ENCODE measurements at regions not wholly inside any gene's neighbourhood (a gene's known extent, or its start where the extent isn't known, plus 50 kb on each side); places are given as distances from the start of the nearest gene placed in this dataset.
"Not testable (repeated sequence)": the region's sequence is repeated elsewhere in the genome, so short reads cannot be mapped to it uniquely, and the experiment has no call there.

DNA sequence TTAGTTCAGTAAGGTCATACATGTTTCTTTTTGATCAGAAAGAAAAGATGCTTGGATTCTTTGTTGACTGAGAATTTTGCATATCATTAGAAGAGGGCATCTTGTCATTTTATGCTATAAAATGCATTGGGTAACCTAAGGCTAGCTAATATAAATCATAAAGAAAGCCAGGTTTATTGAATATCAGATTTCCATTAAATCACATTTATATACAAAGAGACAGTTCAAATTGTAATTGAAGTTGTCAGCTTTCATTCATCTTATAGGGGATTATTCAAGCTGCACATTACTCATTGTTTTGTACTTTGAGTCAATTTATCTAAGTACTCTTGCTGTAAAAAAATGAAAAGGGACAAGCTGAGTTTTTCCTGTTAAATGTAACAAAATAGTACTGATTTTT lies 259.1 kb upstream of the CDH12 start:
- no peak overlapping the region for H3K4me3 Mint-ChIP-seq (ENCODE audit: unreplicated experiment)
- H3K27me3 Mint-ChIP-seq (ENCODE audit: unreplicated experiment) = peaks cover 15% of the 10 kb centered on the region
- no peaks in the 10 kb centered on the region for H3K36me3 Mint-ChIP-seq (ENCODE audit: unreplicated experiment)
- H3K27ac Mint-ChIP-seq (ENCODE audit: unreplicated experiment) = no peak overlapping the region
- no peaks in the 10 kb centered on the region for H3K9me3 Mint-ChIP-seq (ENCODE audit: unreplicated experiment)
- TF ChIP-seq, protein P1, sequence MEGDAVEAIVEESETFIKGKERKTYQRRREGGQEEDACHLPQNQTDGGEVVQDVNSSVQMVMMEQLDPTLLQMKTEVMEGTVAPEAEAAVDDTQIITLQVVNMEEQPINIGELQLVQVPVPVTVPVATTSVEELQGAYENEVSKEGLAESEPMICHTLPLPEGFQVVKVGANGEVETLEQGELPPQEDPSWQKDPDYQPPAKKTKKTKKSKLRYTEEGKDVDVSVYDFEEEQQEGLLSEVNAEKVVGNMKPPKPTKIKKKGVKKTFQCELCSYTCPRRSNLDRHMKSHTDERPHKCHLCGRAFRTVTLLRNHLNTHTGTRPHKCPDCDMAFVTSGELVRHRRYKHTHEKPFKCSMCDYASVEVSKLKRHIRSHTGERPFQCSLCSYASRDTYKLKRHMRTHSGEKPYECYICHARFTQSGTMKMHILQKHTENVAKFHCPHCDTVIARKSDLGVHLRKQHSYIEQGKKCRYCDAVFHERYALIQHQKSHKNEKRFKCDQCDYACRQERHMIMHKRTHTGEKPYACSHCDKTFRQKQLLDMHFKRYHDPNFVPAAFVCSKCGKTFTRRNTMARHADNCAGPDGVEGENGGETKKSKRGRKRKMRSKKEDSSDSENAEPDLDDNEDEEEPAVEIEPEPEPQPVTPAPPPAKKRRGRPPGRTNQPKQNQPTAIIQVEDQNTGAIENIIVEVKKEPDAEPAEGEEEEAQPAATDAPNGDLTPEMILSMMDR (IDR thresholded peaks at IDR 0.05) = no peak
- no peak for DNase-seq (ENCODE audit: extremely low spot score, unreplicated experiment)
- no peaks in the 10 kb centered on the region for H3K4me1 Mint-ChIP-seq (ENCODE audit: unreplicated experiment)

DNA sequence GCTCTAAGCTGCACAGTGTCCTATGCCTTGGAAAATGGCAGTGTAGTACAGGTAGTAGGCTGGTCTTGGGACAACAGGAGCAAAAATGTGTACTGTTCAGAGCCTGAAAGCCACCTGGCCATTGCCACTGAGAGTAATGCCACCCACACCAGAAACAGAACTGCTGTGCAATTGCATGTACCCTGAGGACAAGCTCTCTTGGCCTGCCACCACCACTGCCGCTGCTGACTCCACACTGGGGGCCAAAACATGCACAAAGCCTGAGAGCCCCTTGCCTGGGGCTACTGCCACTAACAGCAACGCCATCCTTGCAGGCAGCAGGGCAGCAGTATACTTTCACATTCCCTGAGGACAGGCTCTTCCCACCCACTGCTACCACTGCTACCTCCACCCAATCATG lies 251.9 kb upstream of the CDH12 start:
- Mint-ChIP-seq H3K4me3 (ENCODE audit: unreplicated experiment) (no peak overlapping the region), H3K27me3 (ENCODE audit: unreplicated experiment) (peaks cover 12% of the 10 kb centered on the region), H3K9me3 (ENCODE audit: unreplicated experiment) (peaks cover 9% of the 10 kb centered on the region), H3K36me3 (ENCODE audit: unreplicated experiment) (no peaks in the 10 kb centered on the region), H3K4me1 (ENCODE audit: unreplicated experiment) (no peaks in the 10 kb centered on the region), H3K27ac (ENCODE audit: unreplicated experiment) (no peak overlapping the region)
- DNase-seq (ENCODE audit: extremely low spot score, unreplicated experiment) = no peak
- TF ChIP-seq, protein P1 (IDR thresholded peaks at IDR 0.05) = no peak

DNA sequence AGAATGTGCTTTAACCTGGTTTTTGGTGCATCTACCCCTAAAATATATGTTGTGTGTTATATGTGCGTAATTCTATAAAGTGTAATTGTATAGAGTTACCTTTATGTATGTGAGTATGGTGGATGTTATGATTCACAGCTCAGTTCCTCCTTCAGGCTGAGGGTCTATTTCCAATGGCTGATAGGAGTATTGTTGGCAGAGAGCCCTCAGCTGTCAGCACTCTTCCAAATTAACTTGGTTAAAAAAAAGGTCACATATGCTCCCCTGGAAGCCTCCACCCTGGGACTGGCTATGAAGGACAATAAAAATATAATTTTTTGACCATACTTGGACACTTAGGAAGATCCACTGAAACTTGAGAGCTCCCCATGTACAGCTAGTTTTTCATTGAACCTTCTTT lies 250.4 kb upstream of the CDH12 start:
- no peak for DNase-seq (ENCODE audit: extremely low spot score, unreplicated experiment)
- Mint-ChIP-seq H3K27ac (ENCODE audit: unreplicated experiment) (no peak overlapping the region), H3K4me1 (ENCODE audit: unreplicated experiment) (no peaks in the 10 kb centered on the region), H3K9me3 (ENCODE audit: unreplicated experiment) (peaks cover 9% of the 10 kb centered on the region), H3K36me3 (ENCODE audit: unreplicated experiment) (no peaks in the 10 kb centered on the region), H3K27me3 (ENCODE audit: unreplicated experiment) (peaks cover 10% of the 10 kb centered on the region), H3K4me3 (ENCODE audit: unreplicated experiment) (no peak overlapping the region)
- TF ChIP-seq, protein P1 (IDR thresholded peaks at IDR 0.05) = no peak

DNA sequence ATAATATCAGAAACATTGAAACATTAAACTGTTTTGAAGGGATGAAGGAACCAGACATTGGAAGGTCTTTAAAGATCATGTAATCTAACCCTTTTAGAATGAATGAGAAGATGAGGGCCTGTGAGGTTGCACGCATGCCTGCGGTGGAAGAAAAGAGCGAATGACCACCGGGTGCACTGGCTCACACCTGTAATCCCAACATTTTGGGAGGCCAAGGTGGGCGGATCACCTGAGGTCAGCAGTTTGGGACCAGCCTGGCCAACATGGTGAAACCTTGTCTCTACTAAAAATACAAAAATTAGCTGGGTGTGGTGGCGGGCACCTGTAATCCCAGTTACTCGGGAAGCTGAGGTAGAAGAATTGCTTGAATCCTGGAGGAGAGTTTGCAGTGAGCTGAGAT lies 242.3 kb upstream of the CDH12 start:
- H3K27me3 Mint-ChIP-seq (ENCODE audit: unreplicated experiment); H3K9me3 Mint-ChIP-seq (ENCODE audit: unreplicated experiment); H3K27ac Mint-ChIP-seq (ENCODE audit: unreplicated experiment); H3K4me1 Mint-ChIP-seq (ENCODE audit: unreplicated experiment); H3K4me3 Mint-ChIP-seq (ENCODE audit: unreplicated experiment); H3K36me3 Mint-ChIP-seq (ENCODE audit: unreplicated experiment); DNase-seq (ENCODE audit: extremely low spot score, unreplicated experiment): not testable (repeated sequence)

DNA sequence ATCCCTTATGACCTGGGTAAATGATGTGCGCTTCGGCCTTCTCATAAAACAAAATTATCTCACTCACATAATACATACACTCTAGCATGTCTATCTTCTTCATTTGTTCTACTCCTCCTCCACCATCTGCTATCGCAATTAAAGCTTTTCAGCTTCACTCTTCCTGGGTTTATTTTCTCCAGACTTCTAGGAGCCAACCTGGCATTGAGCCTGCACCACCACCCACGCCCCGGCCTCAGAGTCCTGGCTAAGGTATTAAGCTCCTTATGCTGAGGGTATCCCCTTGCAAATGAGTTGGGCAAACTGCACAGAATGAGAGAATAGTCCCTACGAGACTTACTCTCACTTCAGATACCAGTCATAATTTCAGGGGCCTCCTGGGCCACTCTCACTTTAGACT lies 236.1 kb upstream of the CDH12 start:
- Mint-ChIP-seq H3K27ac (ENCODE audit: unreplicated experiment) (no peak overlapping the region), H3K36me3 (ENCODE audit: unreplicated experiment) (no peaks in the 10 kb centered on the region), H3K27me3 (ENCODE audit: unreplicated experiment) (peaks cover 2% of the 10 kb centered on the region), H3K9me3 (ENCODE audit: unreplicated experiment) (no peaks in the 10 kb centered on the region), H3K4me3 (ENCODE audit: unreplicated experiment) (no peak overlapping the region), H3K4me1 (ENCODE audit: unreplicated experiment) (no peaks in the 10 kb centered on the region)
- TF ChIP-seq, protein P1 (IDR thresholded peaks at IDR 0.05) = no peak
- DNase-seq (ENCODE audit: extremely low spot score, unreplicated experiment) = no peak

DNA sequence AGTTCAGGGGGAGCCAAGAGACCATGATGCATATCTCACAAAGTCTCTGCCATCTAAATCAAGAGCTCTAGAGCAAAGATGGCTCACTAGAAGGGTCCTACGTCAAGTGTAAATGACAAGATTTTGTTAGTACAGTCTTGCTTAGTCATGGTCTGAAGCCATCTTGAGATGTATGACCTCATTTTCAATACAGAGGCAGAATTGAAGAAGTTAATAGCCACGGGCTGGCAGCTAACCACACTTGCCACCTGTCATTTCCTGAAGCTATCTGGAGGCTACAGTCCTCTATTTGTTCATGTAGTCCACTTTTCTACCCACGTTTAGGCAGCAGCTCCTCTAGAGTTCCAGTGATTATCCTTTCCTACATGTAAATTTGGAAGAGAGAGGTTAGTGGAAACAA lies 231.7 kb upstream of the CDH12 start:
- H3K36me3 Mint-ChIP-seq (ENCODE audit: unreplicated experiment) = no peaks in the 10 kb centered on the region
- no peak overlapping the region for H3K27ac Mint-ChIP-seq (ENCODE audit: unreplicated experiment)
- H3K4me1 Mint-ChIP-seq (ENCODE audit: unreplicated experiment) = no peaks in the 10 kb centered on the region
- TF ChIP-seq, protein P1 (IDR thresholded peaks at IDR 0.05) = no peak
- no peak for DNase-seq (ENCODE audit: extremely low spot score, unreplicated experiment)
- no peaks in the 10 kb centered on the region for H3K9me3 Mint-ChIP-seq (ENCODE audit: unreplicated experiment)
- no peak overlapping the region for H3K4me3 Mint-ChIP-seq (ENCODE audit: unreplicated experiment)
- no peaks in the 10 kb centered on the region for H3K27me3 Mint-ChIP-seq (ENCODE audit: unreplicated experiment)

Data from osteocyte (in vitro differentiated cells).